Activated naive CD8-positive, alpha-beta T cell treated with anti-CD3 and anti-CD28 coated beads, Interleukin-2, amount 50 U/mL, for 24 hours (primary cell): ENCODE measurements at regions not wholly inside any gene's neighbourhood (a gene's known extent, or its start where the extent isn't known, plus 50 kb on each side); places are given as distances from the start of the nearest gene placed in this dataset.
"Not testable (repeated sequence)": the region's sequence is repeated elsewhere in the genome, so short reads cannot be mapped to it uniquely, and the experiment has no call there.

Experiments
- ATAC-seq: fragments of 150-1000 bp; cut with Tn5 transposase; one replicate; pipeline ENCODE4 v1.10.0; 2021
- DNase-seq: peaks from one replicate; pipeline ENCODE4 v3.0.0; 2021
- H3K27ac Mint-ChIP-seq: one replicate; pipeline ENCODE4 v1.8.0; 2021; ENCODE audit warnings: mild to moderate bottlenecking, mixed read lengths
- H3K27me3 Mint-ChIP-seq: one replicate; pipeline ENCODE4 v1.8.0; 2021; ENCODE audit warnings: mixed read lengths
- H3K36me3 Mint-ChIP-seq: one replicate; pipeline ENCODE4 v1.8.0; 2021; ENCODE audit warnings: low read depth, mixed read lengths
- H3K4me1 Mint-ChIP-seq: one replicate; pipeline ENCODE4 v1.8.0; 2021; ENCODE audit warnings: mixed read lengths
- H3K4me3 Mint-ChIP-seq: one replicate; pipeline ENCODE4 v1.8.0; 2021; ENCODE audit warnings: mild to moderate bottlenecking, moderate library complexity, mixed read lengths
- H3K9me3 Mint-ChIP-seq: one replicate; pipeline ENCODE4 v1.8.0; 2021; ENCODE audit warnings: mixed read lengths

- no peak overlapping the region for H3K27ac Mint-ChIP-seq
- H3K9me3 Mint-ChIP-seq = peaks cover 15% of the 10 kb centered on the region
- H3K27me3 Mint-ChIP-seq = peaks cover 4% of the 10 kb centered on the region
- no peaks in the 10 kb centered on the region for H3K4me1 Mint-ChIP-seq
- no peak overlapping the region for H3K4me3 Mint-ChIP-seq
- H3K36me3 Mint-ChIP-seq = no peaks in the 10 kb centered on the region
- DNase-seq (no peak), ATAC-seq (no peak)
Observed at GRCh38 chr22:47367107-47367690, 604.7 kb downstream of the TBC1D22A start.

DNA sequence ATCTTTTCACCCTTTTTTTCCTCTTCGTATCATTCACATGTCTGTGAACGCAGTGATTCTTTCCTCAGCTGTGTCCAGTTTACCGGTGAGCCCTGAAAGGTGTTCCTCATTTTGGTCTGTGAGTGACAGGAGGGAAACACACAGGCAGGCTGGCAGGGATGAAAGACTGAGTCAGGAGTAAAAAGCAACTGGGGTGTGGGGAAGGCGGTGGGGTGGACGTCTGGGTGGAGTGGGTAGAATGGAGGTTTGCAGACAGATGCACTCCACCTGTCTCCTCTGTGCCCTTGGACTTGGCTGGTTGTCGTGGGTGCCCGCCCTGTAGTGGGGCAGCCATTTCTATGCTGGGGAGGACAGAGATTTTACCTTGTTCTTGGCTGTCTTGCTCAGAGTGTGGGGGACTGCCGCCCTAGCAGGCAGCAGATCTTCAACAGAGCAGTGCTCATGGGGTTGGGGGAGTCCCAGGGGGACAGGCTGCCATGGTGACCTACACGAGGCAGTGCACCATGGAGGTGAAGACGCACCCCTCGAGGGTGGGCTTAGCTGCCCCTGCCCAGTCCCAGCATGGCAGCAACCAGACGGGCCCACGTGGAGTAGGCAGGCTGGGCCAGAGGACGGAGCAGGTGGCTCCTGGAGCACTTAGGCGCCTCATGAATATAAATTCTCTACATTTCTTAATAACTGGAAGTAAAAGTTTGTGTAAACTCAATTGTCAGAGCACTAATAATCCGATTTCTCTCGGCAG, 603.7 kb downstream of the TBC1D22A start:
- H3K4me1 Mint-ChIP-seq = no peaks in the 10 kb centered on the region
- H3K27me3 Mint-ChIP-seq = peaks cover 4% of the 10 kb centered on the region
- peaks cover 18% of the 10 kb centered on the region for H3K9me3 Mint-ChIP-seq
- no peak overlapping the region for H3K27ac Mint-ChIP-seq
- ATAC-seq (no peak), DNase-seq (no peak)
- H3K4me3 Mint-ChIP-seq = no peak overlapping the region
- H3K36me3 Mint-ChIP-seq = no peaks in the 10 kb centered on the region

DNA sequence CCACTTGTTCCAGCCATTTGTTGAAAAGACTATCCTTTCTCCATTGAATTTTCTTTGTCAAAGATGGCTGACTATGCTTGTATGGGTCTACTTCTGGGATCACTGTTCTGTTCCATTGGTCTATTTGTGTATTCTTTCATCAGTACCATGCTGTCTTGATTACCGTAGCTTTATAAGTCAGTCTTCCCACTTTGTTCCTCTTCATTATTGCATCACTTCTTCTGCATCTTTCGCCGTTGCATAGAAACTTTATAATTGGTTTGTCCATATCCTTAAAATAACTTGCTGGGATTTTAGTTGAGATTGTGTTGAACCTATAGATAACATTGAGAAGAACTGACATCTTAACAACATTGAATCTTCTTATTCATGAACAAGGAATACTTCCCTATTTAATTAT, 598.8 kb downstream of the TBC1D22A start:
- Mint-ChIP-seq H3K36me3 (no peaks in the 10 kb centered on the region), H3K9me3 (peaks cover 22% of the 10 kb centered on the region), H3K4me3 (no peak overlapping the region), H3K27me3 (no peaks in the 10 kb centered on the region), H3K4me1 (no peaks in the 10 kb centered on the region), H3K27ac (no peak overlapping the region)
- DNase-seq = no peak
- no peak for ATAC-seq

GRCh38 chr22:47357493-47357892, 595.0 kb downstream of the TBC1D22A start:
- no peaks in the 10 kb centered on the region for H3K36me3 Mint-ChIP-seq

DNA sequence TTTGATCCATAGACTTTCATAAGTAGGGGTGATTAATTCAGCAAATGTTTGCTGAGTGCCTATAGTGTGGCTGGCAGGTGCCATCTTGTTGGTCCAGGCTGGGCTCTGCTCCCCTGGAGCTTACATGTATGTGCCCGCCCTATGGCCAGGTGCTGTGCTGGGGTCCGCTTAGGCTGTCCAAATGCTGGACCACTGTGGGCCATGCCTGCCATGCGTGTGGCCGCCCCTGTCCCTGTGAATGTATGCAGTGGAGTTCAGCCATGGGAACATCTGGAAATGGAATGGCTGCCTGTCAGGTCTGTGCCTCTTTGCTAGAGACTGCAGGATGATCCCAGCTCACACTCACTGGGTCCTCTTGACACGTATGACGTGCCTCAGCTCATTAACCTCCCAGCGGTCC, 594.6 kb downstream of the TBC1D22A start:
- Mint-ChIP-seq H3K4me1 (no peaks in the 10 kb centered on the region), H3K36me3 (no peaks in the 10 kb centered on the region), H3K4me3 (no peak overlapping the region), H3K27me3 (no peaks in the 10 kb centered on the region), H3K9me3 (peaks cover 6% of the 10 kb centered on the region), H3K27ac (no peak overlapping the region)
- DNase-seq (no peak), ATAC-seq (no peak)

More at GRCh38 chr22:47357493-47357892, 595.0 kb downstream of the TBC1D22A start:
- ATAC-seq = no peak
- Mint-ChIP-seq H3K4me1 (no peaks in the 10 kb centered on the region), H3K4me3 (no peak overlapping the region), H3K9me3 (peaks cover 10% of the 10 kb centered on the region), H3K27me3 (no peaks in the 10 kb centered on the region), H3K27ac (no peak overlapping the region)
- DNase-seq = no peak

DNA sequence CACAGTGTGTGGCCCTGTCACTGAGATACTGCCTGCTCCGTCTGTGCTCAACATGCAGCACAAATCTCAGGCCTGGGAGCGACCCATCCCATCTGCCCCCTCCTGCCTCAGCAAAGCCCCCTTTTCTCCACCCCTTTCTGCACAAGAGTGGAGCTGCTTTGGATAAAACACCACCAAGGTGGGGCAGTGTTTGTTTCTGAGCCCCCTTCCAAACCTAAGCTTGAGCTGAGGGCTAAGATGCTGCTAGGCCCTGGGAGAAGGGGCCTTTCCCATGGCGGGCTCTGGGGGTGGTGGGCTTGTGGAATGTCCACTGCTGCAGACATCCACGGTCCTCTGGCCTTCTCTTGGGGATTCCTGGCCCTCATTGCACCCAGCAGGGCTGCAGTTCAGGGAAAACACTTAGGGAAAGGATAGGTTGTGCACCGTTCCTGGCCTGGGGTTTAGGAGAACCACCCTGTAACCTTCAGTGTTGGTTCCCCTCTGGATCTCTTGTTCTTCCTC, 594.1 kb downstream of the TBC1D22A start:
- DNase-seq (no peak), ATAC-seq (no peak)
- H3K4me1 Mint-ChIP-seq = no peaks in the 10 kb centered on the region
- H3K4me3 Mint-ChIP-seq = no peak overlapping the region
- no peak overlapping the region for H3K27ac Mint-ChIP-seq
- no peaks in the 10 kb centered on the region for H3K27me3 Mint-ChIP-seq
- peaks cover 4% of the 10 kb centered on the region for H3K9me3 Mint-ChIP-seq
- no peaks in the 10 kb centered on the region for H3K36me3 Mint-ChIP-seq

DNA sequence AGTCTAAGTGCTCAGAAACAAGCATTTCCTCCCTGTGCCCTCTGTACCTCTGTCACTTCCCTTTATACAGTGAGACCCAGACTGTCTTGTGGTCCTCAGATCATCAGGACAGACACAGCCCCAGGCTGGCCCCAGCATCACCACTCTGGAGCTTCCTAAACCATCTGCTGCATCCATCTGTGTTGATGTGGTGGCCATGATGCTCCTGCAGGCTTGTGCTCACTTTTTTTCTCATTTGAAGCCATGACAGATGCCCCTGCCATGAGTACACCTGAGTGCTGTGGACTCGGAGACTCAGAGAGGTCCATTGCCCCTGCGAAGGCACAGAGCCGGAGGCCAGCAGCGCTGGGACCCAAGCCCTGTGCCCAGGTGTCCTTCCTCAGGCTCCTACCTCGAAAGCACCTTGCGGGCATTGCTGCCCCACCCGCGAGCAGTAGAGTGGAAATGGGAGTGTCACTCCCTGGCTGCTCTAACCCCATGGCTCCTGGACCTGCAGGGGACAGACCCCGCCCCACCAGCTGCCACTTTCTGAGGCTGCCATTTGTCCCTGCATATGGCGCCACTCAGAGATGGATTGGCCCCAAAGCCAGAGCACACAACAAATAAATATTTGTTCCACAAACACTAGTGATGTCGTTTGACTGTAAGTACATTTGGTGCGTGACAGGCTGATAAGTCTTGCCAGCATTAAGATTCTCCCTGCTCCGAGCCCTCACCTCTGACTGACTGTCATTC, 593.5 kb downstream of the TBC1D22A start:
- Mint-ChIP-seq H3K9me3 (peaks cover 4% of the 10 kb centered on the region), H3K27ac (no peak overlapping the region), H3K4me3 (no peak overlapping the region), H3K27me3 (no peaks in the 10 kb centered on the region), H3K4me1 (no peaks in the 10 kb centered on the region), H3K36me3 (no peaks in the 10 kb centered on the region)
- DNase-seq (no peak), ATAC-seq (no peak)

- Mint-ChIP-seq H3K4me1 (no peaks in the 10 kb centered on the region), H3K36me3 (no peaks in the 10 kb centered on the region), H3K27ac (no peak overlapping the region), H3K9me3 (no peaks in the 10 kb centered on the region), H3K4me3 (no peak overlapping the region), H3K27me3 (no peaks in the 10 kb centered on the region)
- ATAC-seq = no peak
- DNase-seq = no peak
Observed at GRCh38 chr22:47355388-47355725, 592.9 kb downstream of the TBC1D22A start.

GRCh38 chr22:47354668-47355387, 592.4 kb downstream of the TBC1D22A start:
- ATAC-seq = no peak
- Mint-ChIP-seq H3K4me1 (no peaks in the 10 kb centered on the region), H3K9me3 (no peaks in the 10 kb centered on the region), H3K27ac (no peak overlapping the region), H3K27me3 (no peaks in the 10 kb centered on the region), H3K36me3 (no peaks in the 10 kb centered on the region), H3K4me3 (no peak overlapping the region)
- no peak for DNase-seq

DNA sequence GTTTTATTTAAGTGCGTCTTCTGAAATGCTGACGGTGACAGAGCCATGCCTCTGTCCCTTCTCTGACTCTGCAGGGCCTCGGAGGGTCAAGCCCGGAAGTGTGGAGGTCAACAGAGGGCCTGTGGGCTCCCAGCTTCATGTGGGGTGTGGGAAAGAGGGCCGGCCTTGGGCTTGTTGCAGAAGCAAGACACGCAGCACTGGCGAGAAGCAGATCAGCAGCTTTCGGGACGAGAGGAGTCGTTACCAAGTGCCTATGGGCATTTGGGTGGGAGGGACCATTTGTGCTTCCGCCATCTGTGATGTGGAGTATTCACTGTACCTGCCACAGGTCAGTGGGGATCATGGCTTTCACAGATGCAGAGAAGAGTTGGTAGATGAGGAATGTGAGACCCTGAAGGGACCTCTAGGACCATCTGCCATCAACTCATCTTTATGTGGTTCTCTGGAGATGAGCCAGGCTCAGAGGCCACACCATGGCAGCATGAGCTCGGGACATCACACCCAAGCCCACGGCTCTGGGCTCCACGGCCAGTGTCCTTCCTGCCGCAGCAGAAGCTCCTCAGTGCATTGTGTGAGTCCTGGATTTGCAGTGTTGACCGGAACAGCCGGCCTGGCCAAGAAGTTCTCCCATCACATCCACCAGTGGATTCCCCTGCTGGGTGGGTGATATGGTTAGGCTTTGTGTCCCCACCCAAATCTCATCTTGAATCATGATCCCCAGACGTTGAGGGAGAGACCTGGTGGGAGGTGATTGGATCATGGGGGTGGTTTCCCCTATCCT, 590.7 kb downstream of the TBC1D22A start:
- H3K4me1 Mint-ChIP-seq = no peaks in the 10 kb centered on the region
- H3K27me3 Mint-ChIP-seq = no peaks in the 10 kb centered on the region
- no peak overlapping the region for H3K4me3 Mint-ChIP-seq
- H3K9me3 Mint-ChIP-seq = no peaks in the 10 kb centered on the region
- H3K27ac Mint-ChIP-seq = no peak overlapping the region
- H3K36me3 Mint-ChIP-seq = no peaks in the 10 kb centered on the region
- no peak for ATAC-seq
- DNase-seq = no peak

DNA sequence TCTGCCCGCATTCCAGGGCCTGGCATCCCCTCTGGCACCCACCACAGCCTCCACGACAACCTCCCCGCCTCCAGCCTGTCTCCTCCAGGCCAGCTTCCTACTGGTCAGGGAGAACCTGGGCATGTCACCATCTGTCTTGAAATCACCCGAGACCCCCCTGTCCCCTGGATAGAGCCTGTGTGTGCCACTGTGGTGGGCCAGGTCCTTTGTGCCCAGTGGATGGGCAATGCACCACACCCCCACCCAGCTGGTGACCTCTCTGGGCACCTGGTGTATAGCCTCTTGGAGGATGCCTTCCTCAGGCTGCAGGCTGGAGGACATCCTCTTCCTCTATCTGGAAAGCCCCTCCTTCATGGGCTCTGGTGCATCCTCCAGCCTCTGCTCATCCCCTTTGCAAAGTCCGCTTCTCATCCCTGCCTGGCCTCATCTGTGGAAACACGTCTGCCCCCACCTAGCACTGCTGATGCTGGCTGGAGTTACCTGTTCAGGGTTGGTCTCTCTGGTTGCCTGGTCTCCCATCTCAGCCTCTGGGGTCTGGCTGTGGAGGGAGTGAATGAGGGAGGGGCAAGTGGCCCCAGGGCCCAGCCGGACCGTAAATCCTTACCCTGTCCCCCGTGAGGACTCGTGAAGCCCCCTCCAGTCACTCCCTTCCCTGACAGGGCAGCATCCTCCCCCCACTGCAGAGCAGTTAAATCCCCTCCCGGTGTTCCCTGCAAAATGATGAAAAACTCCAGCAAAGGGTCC, 589.6 kb downstream of the TBC1D22A start:
- H3K9me3 Mint-ChIP-seq = no peaks in the 10 kb centered on the region
- H3K4me1 Mint-ChIP-seq = no peaks in the 10 kb centered on the region
- DNase-seq (no peak), ATAC-seq (no peak)
- no peak overlapping the region for H3K4me3 Mint-ChIP-seq
- H3K27me3 Mint-ChIP-seq = no peaks in the 10 kb centered on the region
- no peaks in the 10 kb centered on the region for H3K36me3 Mint-ChIP-seq
- no peak overlapping the region for H3K27ac Mint-ChIP-seq

DNA sequence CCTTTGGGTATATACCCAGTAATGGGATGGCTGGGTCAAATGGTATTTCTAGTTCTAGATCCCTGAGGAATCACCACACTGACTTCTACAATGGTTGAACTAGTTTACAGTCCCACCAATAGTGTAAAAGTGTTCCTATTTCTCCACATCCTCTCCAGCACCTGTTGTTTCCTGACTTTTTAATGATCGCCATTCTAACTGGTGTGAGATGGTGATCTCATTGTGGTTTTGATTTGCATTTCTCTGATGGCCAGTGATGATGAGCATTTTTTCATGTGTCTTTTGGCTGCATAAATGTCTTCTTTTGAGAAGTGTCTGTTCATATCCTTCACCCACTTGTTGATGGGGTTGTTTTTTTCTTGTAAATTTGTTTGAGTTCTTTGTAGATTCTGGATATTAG, 583.8 kb downstream of the TBC1D22A start:
- not testable (repeated sequence) for DNase-seq, H3K4me1 Mint-ChIP-seq, ATAC-seq, H3K27me3 Mint-ChIP-seq, H3K36me3 Mint-ChIP-seq, H3K4me3 Mint-ChIP-seq, H3K27ac Mint-ChIP-seq, H3K9me3 Mint-ChIP-seq

DNA sequence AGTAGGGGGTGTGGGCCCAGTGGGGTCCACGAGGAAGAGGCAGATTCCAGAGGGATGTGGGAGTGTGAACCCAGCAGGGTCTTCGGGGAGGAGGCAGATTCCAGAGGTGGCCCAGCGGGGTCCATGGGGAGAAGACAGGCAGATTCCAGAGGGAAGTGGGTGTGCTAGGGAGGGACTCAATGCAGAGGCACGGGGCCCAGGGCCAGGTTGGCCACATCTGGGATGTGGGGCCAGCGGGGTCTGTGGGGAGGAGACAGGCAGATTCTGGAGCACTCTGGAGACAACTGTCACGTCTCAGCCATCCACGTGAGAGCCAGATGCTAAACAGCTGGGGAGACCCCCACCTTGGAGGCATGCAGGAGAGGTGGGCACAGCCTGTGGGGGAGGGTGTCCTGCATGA, 582.6 kb downstream of the TBC1D22A start:
- DNase-seq (no peak), ATAC-seq (no peak)
- Mint-ChIP-seq H3K27me3 (peaks cover 2% of the 10 kb centered on the region), H3K9me3 (no peaks in the 10 kb centered on the region), H3K4me3 (no peak overlapping the region), H3K4me1 (no peaks in the 10 kb centered on the region), H3K27ac (no peak overlapping the region), H3K36me3 (no peaks in the 10 kb centered on the region)
